ENCODE measurements at regions not wholly inside any gene's neighbourhood (a gene's known extent, or its start where the extent isn't known, plus 50 kb on each side); places are given as distances from the start of the nearest gene placed in this dataset.

DNA sequence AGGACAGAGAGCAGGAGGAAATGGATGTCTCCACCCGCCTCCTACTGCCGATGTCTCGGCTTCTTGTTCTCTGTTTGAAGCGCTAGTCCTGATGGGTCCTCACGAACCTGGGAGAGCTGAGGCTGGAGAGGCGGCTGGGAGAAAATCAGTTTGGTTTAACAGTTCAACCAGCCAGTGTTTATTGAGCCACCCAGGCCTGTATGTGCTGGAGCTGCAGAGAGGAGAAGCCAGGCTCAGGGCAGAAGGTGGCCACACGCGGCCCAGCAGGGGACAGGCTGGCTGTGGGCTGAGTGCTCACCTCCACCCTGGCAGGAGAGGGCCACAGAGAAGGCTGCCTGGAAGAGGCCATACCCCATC lies 202.1 kb downstream of the CYP26B1 start:
- Histone ChIP-seq H3K27ac (ENCODE audit: low read length) (no peak overlapping the region), H3K27me3 (ENCODE audit: insufficient read depth, low read depth, low read length) (no peaks in the 10 kb centered on the region), H4K20me1 (ENCODE audit: insufficient read depth) (no peaks in the 10 kb centered on the region), H3K4me2 (ENCODE audit: low read length) (no peak overlapping the region), H3K9ac (ENCODE audit: low read length) (no peak overlapping the region), H3K36me3 (ENCODE audit: insufficient read depth, low read length) (no peaks in the 10 kb centered on the region), H3K9me3 (ENCODE audit: low read length) (no peaks in the 10 kb centered on the region), H3F3A (ENCODE audit: insufficient read depth, low read length, poor library complexity, severe bottlenecking) (no peaks in the 10 kb centered on the region), H2AFZ (ENCODE audit: low read depth, low read length) (no peak overlapping the region), H3K4me3 (ENCODE audit: low read length) (no peak overlapping the region), H3K79me2 (replicated peaks; ENCODE audit: insufficient read depth, low read length) (no peaks in the 10 kb centered on the region), H3K9me2 (ENCODE audit: insufficient read depth, low read length) (no peaks in the 10 kb centered on the region)
- TF ChIP-seq MXI1 (conservative IDR thresholded peaks at IDR 0.05; ENCODE audit: poor library complexity, severe bottlenecking) (no peak), EP300 (conservative IDR thresholded peaks at IDR 0.05; ENCODE audit: poor library complexity, severe bottlenecking) (no peak), TAF1 (IDR thresholded peaks at IDR 0.05; ENCODE audit: low read depth) (no peak), POLR2AphosphoS5 (IDR thresholded peaks at IDR 0.05) (no peak), EZH2 (IDR thresholded peaks at IDR 0.05; ENCODE audit: borderline replicate concordance, insufficient read depth, low read length, poor library complexity, severe bottlenecking) (no peak), RAD21 (conservative IDR thresholded peaks at IDR 0.05) (no peak), REST (IDR thresholded peaks at IDR 0.05; ENCODE audit: borderline replicate concordance) (no peak), SMC3 (conservative IDR thresholded peaks at IDR 0.05; ENCODE audit: poor library complexity) (no peak)
- TF ChIP-seq, protein P1, sequence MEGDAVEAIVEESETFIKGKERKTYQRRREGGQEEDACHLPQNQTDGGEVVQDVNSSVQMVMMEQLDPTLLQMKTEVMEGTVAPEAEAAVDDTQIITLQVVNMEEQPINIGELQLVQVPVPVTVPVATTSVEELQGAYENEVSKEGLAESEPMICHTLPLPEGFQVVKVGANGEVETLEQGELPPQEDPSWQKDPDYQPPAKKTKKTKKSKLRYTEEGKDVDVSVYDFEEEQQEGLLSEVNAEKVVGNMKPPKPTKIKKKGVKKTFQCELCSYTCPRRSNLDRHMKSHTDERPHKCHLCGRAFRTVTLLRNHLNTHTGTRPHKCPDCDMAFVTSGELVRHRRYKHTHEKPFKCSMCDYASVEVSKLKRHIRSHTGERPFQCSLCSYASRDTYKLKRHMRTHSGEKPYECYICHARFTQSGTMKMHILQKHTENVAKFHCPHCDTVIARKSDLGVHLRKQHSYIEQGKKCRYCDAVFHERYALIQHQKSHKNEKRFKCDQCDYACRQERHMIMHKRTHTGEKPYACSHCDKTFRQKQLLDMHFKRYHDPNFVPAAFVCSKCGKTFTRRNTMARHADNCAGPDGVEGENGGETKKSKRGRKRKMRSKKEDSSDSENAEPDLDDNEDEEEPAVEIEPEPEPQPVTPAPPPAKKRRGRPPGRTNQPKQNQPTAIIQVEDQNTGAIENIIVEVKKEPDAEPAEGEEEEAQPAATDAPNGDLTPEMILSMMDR (IDR thresholded peaks at IDR 0.05; ENCODE audit: poor library complexity, severe bottlenecking), result no peak

DNA sequence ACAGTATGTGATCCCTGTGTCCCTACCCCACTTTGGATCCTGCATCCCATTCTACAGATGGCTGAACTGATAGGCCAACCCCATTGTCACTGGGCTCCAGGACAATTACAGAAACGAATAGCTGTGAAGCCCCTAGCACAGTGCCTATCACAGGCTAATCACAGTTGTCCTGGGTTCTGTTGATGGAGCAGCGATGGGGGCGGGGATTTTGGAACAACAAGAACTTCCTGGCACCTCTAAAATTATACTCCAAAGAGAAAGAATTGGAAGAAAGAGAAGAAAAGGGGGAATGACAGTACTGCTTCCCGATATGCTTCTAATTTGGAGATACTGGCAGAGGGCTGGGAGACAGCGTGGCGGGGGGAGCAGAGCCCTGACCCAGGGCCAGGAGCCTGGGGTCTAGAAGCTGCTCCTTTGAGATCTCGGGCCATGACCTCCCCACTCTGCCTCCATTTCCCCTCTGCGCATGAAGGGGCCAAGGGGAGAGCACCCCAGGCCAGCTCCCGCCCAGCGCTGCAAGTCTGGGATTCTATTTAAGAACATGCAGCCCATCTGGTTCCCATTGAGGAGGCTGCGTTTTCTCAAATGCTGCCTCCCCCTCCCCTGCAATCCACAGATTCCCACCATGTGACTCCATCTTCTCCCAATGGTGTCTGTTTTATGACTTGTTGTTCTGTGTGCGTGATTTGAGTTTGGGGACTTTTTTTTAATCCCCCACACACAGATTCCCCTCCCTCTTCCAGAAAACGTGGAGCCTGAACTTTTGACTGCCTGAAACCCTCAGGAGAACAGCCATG lies 202.7 kb downstream of the CYP26B1 start:
- Histone ChIP-seq H4K20me1 (ENCODE audit: insufficient read depth) (no peaks in the 10 kb centered on the region), H2AFZ (ENCODE audit: low read depth, low read length) (no peak overlapping the region), H3K9me3 (ENCODE audit: low read length) (no peaks in the 10 kb centered on the region), H3K4me2 (ENCODE audit: low read length) (no peak overlapping the region), H3K79me2 (replicated peaks; ENCODE audit: insufficient read depth, low read length) (no peaks in the 10 kb centered on the region), H3K27ac (ENCODE audit: low read length) (no peak overlapping the region), H3K27me3 (ENCODE audit: insufficient read depth, low read depth, low read length) (no peaks in the 10 kb centered on the region), H3K9me2 (ENCODE audit: insufficient read depth, low read length) (no peaks in the 10 kb centered on the region), H3K36me3 (ENCODE audit: insufficient read depth, low read length) (no peaks in the 10 kb centered on the region), H3F3A (ENCODE audit: insufficient read depth, low read length, poor library complexity, severe bottlenecking) (no peaks in the 10 kb centered on the region), H3K4me3 (ENCODE audit: low read length) (no peak overlapping the region), H3K9ac (ENCODE audit: low read length) (no peak overlapping the region)
- TF ChIP-seq TAF1 (IDR thresholded peaks at IDR 0.05; ENCODE audit: low read depth) (no peak), MXI1 (conservative IDR thresholded peaks at IDR 0.05; ENCODE audit: poor library complexity, severe bottlenecking) (no peak), RAD21 (conservative IDR thresholded peaks at IDR 0.05) (no peak)
- TF ChIP-seq, protein P1 (IDR thresholded peaks at IDR 0.05; ENCODE audit: poor library complexity, severe bottlenecking), result no peak

Measured in neural cell (in vitro differentiated cells).